BLaER1 treated with 17β-estradiol and CSF1 and Interleukin-3, amounts not matched to agents 10 nM and 100 nM (cell line): ENCODE measurements at regions not wholly inside any gene's neighbourhood (a gene's known extent, or its start where the extent isn't known, plus 50 kb on each side); places are given as distances from the start of the nearest gene placed in this dataset.
"Not testable (repeated sequence)": the region's sequence is repeated elsewhere in the genome, so short reads cannot be mapped to it uniquely, and the experiment has no call there.

Source experiments
- H3K27ac ChIP-seq, 11 experiments: shearing (Covaris generic); formaldehyde crosslinking; 2 replicates each; pipeline ENCODE4 v1.8.1; 2022
- H3K27me3 ChIP-seq, 11 experiments: shearing (Covaris generic); formaldehyde crosslinking; 2 replicates each; pipeline ENCODE4 v1.8.1; 2022
- H3K36me3 ChIP-seq, 11 experiments: shearing (Covaris generic); formaldehyde crosslinking; 2 replicates each; pipeline ENCODE4 v1.8.1; 2022
- H3K4me1 ChIP-seq, 10 experiments: shearing (Covaris generic); formaldehyde crosslinking; 2 replicates each; pipeline ENCODE4 v1.8.1; 2022
- H3K4me2 ChIP-seq, 11 experiments: shearing (Covaris generic); formaldehyde crosslinking; 2 replicates each; pipeline ENCODE4 v1.8.1; 2022
- H3K4me3 ChIP-seq, 10 experiments: shearing (Covaris generic); formaldehyde crosslinking; 2 replicates each; pipeline ENCODE4 v1.8.1; 2022
- H3K9ac ChIP-seq, 11 experiments: shearing (Covaris generic); formaldehyde crosslinking; 2 replicates each; pipeline ENCODE4 v1.8.1; 2022
- H3K9me3 ChIP-seq, 11 experiments: shearing (Covaris generic); formaldehyde crosslinking; replicated peaks in 1 of 11; 2 replicates each; pipeline ENCODE4 v1.8.1; 2022
- H4K20me1 ChIP-seq, 11 experiments: shearing (Covaris generic); formaldehyde crosslinking; 2 replicates each; pipeline ENCODE4 v1.8.1; 2022
- Cebpa-rat ChIP-seq, 11 experiments: shearing (Covaris generic); IDR thresholded peaks; 2 replicates each; pipeline ENCODE4 v1.8.1; 2022

DNA sequence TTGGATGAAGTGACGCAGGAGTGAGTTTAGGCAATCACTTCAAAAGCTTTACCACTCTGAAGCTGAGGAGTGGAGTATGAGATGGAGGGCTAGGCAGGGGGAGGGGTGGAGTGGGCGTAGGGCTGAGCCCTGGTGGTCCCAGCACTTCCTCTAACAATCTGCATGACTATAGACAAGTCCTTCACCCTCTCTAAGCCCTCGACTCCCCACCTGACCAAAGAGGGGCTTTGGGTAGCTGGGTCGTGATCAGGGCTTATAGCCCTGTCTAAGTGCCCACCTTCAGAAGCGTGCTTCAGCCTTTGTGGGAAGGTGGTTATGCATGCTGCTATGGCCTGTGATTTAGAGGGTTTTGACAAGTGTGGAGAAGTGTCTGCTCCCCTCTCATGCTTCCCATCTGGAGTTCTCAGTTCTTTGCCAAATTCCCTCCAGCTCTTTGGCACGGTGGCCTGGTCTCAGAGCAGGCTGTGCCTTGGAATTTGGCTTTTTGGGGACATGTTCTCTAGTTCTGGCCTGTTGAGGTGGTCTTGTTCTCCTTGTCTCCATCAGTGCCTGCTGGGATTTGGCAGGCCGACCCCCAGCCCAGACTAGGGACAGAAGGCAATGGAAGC lies 53.0 kb downstream of the ACTBL2 start:
- H3K9me3 ChIP-seq, result peaks cover 0 to 10% (median 0%) of the 10 kb centered on the region in 11 experiments; a peak in 4 of 22 replicates
- no peak overlapping the region for H3K4me3 ChIP-seq
- H3K27ac ChIP-seq, result no peak overlapping the region
- H3K36me3 ChIP-seq, result no peaks in the 10 kb centered on the region
- no peak for TF ChIP-seq Cebpa-rat (IDR thresholded peaks at IDR 0.05)
- H3K9ac ChIP-seq, result no peak overlapping the region
- H4K20me1 ChIP-seq, result no peaks in the 10 kb centered on the region; a peak in 1 of 22 replicates
- no peaks in the 10 kb centered on the region for H3K4me1 ChIP-seq
- no peak overlapping the region for H3K4me2 ChIP-seq
- H3K27me3 ChIP-seq, result no peaks in the 10 kb centered on the region

DNA sequence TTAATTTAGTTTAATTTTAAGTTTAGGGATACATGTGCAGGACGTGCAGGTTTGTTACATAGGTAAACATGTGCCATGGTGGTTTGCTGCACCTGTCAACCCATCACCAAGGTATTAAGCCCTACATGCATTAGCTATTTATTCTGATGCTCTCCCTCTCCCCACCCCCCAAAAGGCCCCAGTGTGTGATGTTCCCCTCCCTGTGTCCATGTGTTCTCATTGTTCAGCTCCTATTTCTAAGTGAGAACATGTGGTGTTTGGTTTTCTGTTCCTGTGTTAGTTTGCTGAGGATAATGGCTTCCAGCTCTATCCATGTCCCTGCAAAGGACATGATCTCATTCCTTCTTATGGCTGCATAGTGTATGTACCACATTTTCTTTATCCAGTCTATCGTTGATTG lies 53.6 kb downstream of the ACTBL2 start:
- H3K9ac ChIP-seq, H3K36me3 ChIP-seq, H3K4me3 ChIP-seq, H3K4me1 ChIP-seq, H3K27me3 ChIP-seq, H3K27ac ChIP-seq, H3K4me2 ChIP-seq, H4K20me1 ChIP-seq: not testable (repeated sequence)
- H3K9me3 ChIP-seq, result peaks cover 0 to 10% (median 0%) of the 10 kb centered on the region in 11 experiments; a peak in 4 of 22 replicates

DNA sequence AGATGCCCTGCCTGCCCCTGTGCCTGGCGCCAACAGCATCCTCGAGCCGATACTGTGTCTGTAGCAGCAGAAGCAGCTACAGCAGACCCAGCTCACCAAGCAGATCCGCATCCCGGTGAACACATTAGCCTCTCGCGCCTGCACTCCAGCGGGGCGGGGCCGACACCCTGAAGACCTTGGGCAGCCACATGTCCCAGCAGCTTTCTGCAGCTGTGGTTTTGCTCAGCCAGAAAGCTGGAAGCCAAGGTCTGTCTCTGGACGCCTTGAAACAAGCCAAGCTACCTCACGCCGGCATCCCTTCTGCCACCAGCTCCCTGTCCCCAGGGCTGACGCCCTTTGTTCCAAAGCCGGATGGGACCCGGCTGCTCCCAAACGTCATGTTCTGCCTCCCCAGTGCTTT lies 59.6 kb downstream of the ACTBL2 start:
- H3K27ac ChIP-seq, result no peak overlapping the region
- no peak overlapping the region for H3K4me3 ChIP-seq
- no peaks in the 10 kb centered on the region for H3K27me3 ChIP-seq
- H4K20me1 ChIP-seq, result no peaks in the 10 kb centered on the region
- H3K9me3 ChIP-seq, result peaks cover 0 to 20% (median 13%) of the 10 kb centered on the region in 11 experiments; a peak in 12 of 22 replicates
- no peaks in the 10 kb centered on the region for H3K36me3 ChIP-seq
- no peaks in the 10 kb centered on the region for H3K4me1 ChIP-seq
- no peak for TF ChIP-seq Cebpa-rat (IDR thresholded peaks at IDR 0.05)
- no peak overlapping the region for H3K9ac ChIP-seq
- no peak overlapping the region for H3K4me2 ChIP-seq

DNA sequence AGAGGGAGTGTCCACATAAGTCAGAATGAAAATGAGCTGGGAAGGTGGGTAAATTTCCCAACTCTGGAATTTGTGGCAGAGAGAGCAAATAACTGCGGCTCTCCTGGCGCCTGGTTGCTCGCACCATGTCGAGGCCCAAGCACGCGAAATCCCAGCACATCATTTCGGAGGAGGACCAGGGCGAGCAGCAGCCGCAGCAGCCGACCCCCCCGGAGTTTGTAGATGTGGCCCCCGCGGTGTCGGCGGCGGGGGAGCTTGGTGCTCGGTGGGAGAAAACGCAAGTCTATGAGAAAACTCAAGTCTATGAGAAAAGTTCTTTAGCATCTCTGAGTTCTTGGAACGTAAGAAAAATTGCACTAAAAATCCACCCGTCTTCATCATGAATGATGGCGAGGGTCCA lies 60.3 kb downstream of the ACTBL2 start:
- H3K9me3 ChIP-seq, result peaks cover 0 to 19% (median 13%) of the 10 kb centered on the region in 11 experiments; a peak in 12 of 22 replicates
- no peak overlapping the region for H3K4me2 ChIP-seq
- H3K4me1 ChIP-seq, result no peaks in the 10 kb centered on the region
- no peak overlapping the region for H3K9ac ChIP-seq
- no peaks in the 10 kb centered on the region for H4K20me1 ChIP-seq
- H3K4me3 ChIP-seq, result no peak overlapping the region
- TF ChIP-seq Cebpa-rat (IDR thresholded peaks at IDR 0.05), result no peak
- H3K36me3 ChIP-seq, result no peaks in the 10 kb centered on the region
- H3K27ac ChIP-seq, result no peak overlapping the region
- no peaks in the 10 kb centered on the region for H3K27me3 ChIP-seq

DNA sequence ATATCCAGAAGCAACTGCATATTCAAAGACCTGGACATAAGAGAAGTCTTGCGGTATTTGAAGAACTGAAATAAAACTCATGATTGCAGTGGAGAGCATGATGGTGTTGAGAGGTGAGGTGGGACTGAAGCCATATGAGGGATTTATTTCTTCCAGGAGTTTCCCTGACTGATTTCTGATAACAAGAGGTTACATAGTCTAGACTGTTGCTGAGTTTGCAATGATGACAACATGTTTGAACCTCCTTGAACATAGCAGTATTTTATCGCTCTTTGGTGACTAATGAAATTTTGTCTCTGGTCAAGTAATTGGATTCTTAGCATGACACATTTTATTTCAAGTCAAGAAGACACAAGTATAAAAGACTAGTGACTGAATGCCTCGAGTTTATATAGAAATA lies 61.8 kb downstream of the ACTBL2 start:
- Histone ChIP-seq H3K9me3 (peaks cover 0 to 19% (median 13%) of the 10 kb centered on the region in 11 experiments; a peak in 12 of 22 replicates), H3K4me2 (no peak overlapping the region), H3K4me1 (no peaks in the 10 kb centered on the region), H3K9ac (no peak overlapping the region), H3K27me3 (no peaks in the 10 kb centered on the region), H4K20me1 (no peaks in the 10 kb centered on the region), H3K4me3 (no peak overlapping the region), H3K36me3 (no peaks in the 10 kb centered on the region), H3K27ac (no peak overlapping the region)
- no peak for TF ChIP-seq Cebpa-rat (IDR thresholded peaks at IDR 0.05)

DNA sequence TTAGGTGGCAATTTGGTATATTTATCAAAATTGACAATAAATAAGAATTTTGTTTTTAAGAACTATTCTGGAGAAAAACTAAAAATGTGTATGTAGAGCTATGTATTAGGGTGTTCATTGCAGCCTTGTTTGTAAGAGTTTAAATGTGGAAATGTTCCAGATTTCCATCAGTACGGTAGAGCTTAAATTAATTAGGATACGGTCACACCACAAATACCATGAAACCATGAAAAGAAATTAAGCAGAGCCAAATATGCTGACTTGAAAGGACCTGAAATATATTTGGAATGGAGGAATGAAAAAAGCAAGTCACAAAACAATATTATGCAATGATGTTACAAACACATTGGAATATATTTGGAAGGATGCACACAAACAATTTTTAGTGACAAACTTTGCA lies 64.6 kb downstream of the ACTBL2 start:
- no peak overlapping the region for H3K27ac ChIP-seq
- peaks cover 0 to 8% (median 6%) of the 10 kb centered on the region in 11 experiments; a peak in 10 of 22 replicates for H3K9me3 ChIP-seq
- H3K9ac ChIP-seq, result no peak overlapping the region
- H3K4me1 ChIP-seq, result no peaks in the 10 kb centered on the region
- H4K20me1 ChIP-seq, result no peaks in the 10 kb centered on the region
- H3K4me3 ChIP-seq, result no peak overlapping the region
- H3K4me2 ChIP-seq, result no peak overlapping the region
- H3K36me3 ChIP-seq, result no peaks in the 10 kb centered on the region
- no peak for TF ChIP-seq Cebpa-rat (IDR thresholded peaks at IDR 0.05)
- H3K27me3 ChIP-seq, result no peaks in the 10 kb centered on the region

DNA sequence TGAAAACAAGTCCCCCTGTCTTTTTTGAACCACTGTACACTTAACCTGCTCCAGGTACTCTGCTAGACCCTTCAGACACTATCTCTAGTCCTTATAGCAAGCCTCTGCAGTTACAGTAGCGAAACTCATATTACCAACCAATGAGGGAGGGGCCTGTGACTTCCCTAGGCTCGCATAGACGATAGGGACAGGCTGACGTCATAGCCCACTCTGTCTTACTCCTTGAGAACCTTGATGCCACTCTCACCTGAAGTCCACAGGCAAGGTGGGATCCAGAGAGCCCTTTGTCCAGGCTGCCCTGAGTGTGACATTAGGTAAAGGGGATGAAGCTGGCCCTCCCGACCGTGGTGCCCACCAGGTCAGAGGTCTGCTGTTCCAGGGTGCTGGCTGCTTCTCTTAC lies 65.3 kb downstream of the ACTBL2 start:
- Histone ChIP-seq H3K4me3 (no peak overlapping the region), H3K27ac (no peak overlapping the region), H3K27me3 (no peaks in the 10 kb centered on the region), H3K9me3 (peaks cover 0 to 2% (median 0%) of the 10 kb centered on the region in 11 experiments; a peak in 1 of 22 replicates), H3K4me1 (no peaks in the 10 kb centered on the region), H4K20me1 (no peaks in the 10 kb centered on the region), H3K4me2 (no peak overlapping the region), H3K36me3 (no peaks in the 10 kb centered on the region), H3K9ac (no peak overlapping the region)
- no peak for TF ChIP-seq Cebpa-rat (IDR thresholded peaks at IDR 0.05)

DNA sequence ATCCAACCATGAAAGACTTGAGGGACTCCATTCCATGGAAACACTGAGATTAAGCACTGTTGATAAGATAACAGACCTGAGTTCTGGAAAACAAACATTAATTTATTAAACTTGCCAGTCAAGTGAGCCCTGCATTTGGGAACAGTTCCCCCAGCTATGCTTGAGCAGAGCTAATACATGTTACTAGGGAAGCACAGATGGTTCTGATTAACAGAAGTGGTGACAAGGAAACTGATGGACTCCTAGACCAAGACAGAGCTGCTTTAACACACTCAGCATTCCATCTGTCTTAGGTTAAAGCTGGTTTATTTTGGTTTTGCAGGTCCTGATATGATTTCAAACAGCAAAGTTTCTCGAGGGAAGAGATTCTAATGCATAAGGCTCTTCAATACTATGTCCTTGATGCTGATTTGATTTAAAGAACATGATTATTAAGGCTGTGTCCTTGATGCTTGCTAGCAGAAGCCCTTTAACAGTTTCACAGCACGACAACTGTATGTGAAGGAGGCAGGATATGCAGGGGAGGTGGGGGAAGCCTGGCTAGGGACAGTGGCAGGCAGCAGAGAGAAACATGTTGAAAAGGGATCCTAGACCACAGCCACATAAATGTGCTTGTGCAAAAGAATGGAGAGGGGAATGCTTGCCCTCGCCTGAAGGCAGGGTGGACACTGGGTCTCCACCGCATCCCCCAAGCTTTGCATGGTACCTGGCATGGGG lies 66.2 kb downstream of the ACTBL2 start:
- Histone ChIP-seq H3K27ac (no peak overlapping the region), H4K20me1 (no peaks in the 10 kb centered on the region), H3K27me3 (no peaks in the 10 kb centered on the region), H3K4me2 (no peak overlapping the region), H3K4me1 (no peaks in the 10 kb centered on the region), H3K4me3 (no peak overlapping the region), H3K9ac (no peak overlapping the region), H3K36me3 (no peaks in the 10 kb centered on the region), H3K9me3 (no peaks in the 10 kb centered on the region)
- no peak for TF ChIP-seq Cebpa-rat (IDR thresholded peaks at IDR 0.05)

DNA sequence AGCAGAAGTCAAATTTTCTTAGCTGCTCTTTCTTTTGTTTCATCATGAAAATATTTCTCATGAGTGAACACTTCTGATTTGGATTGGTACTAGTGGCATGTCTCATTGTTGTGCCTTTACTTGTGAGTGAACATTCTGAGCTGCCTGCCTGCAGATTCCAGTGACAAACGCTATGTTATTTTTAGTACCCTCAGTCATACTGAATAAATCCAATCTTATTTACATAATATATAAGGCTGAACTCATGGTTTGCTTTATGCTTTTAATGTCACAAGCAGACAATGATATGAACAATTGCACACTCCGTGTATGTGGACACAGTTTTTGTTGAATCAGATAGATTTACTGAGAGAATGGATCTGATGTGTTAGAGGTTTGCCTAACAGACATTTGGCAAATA lies 67.8 kb downstream of the ACTBL2 start:
- H3K9ac ChIP-seq, result no peak overlapping the region
- H3K4me3 ChIP-seq, result no peak overlapping the region
- no peaks in the 10 kb centered on the region for H3K27me3 ChIP-seq
- H4K20me1 ChIP-seq, result no peaks in the 10 kb centered on the region
- no peak overlapping the region for H3K4me2 ChIP-seq
- H3K36me3 ChIP-seq, result no peaks in the 10 kb centered on the region
- TF ChIP-seq Cebpa-rat (IDR thresholded peaks at IDR 0.05), result no peak
- no peak overlapping the region for H3K27ac ChIP-seq
- H3K4me1 ChIP-seq, result no peaks in the 10 kb centered on the region
- no peaks in the 10 kb centered on the region for H3K9me3 ChIP-seq

DNA sequence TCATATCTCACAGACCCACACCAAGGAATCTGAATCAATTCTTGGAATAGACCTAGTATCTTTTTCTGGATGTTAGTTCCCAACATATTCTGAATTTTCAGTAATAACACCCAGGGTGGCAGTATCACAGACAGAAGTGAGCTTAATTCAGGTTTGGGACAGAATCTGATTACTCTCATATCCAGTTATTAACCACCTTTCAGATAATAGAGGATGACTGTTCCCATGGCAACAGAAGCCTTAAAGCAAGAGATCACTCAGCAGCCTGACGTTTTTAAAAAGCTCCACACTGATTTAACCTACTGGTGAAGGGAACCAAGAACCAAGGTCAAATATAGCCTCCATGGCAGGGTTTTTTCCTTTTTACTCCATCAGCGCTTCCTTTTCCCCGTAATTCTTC lies 68.4 kb downstream of the ACTBL2 start:
- no peaks in the 10 kb centered on the region for H3K27me3 ChIP-seq

More for the DNA sequence above, 68.4 kb downstream of the ACTBL2 start:
- no peak overlapping the region for H3K27ac ChIP-seq
- H3K9ac ChIP-seq, result no peak overlapping the region
- H3K4me2 ChIP-seq, result no peak overlapping the region
- TF ChIP-seq Cebpa-rat (IDR thresholded peaks at IDR 0.05), result no peak
- no peaks in the 10 kb centered on the region for H3K9me3 ChIP-seq
- no peak overlapping the region for H3K4me3 ChIP-seq
- H3K4me1 ChIP-seq, result peaks cover 0 to 4% (median 1%) of the 10 kb centered on the region in 10 experiments; a peak in 13 of 20 replicates
- no peaks in the 10 kb centered on the region for H3K36me3 ChIP-seq
- H4K20me1 ChIP-seq, result no peaks in the 10 kb centered on the region
